ENCODE measurements at regions not wholly inside any gene's neighbourhood (a gene's known extent, or its start where the extent isn't known, plus 50 kb on each side); places are given as distances from the start of the nearest gene placed in this dataset.
"Not testable (repeated sequence)": the region's sequence is repeated elsewhere in the genome, so short reads cannot be mapped to it uniquely, and the experiment has no call there.

- TF ChIP-seq, protein P1, sequence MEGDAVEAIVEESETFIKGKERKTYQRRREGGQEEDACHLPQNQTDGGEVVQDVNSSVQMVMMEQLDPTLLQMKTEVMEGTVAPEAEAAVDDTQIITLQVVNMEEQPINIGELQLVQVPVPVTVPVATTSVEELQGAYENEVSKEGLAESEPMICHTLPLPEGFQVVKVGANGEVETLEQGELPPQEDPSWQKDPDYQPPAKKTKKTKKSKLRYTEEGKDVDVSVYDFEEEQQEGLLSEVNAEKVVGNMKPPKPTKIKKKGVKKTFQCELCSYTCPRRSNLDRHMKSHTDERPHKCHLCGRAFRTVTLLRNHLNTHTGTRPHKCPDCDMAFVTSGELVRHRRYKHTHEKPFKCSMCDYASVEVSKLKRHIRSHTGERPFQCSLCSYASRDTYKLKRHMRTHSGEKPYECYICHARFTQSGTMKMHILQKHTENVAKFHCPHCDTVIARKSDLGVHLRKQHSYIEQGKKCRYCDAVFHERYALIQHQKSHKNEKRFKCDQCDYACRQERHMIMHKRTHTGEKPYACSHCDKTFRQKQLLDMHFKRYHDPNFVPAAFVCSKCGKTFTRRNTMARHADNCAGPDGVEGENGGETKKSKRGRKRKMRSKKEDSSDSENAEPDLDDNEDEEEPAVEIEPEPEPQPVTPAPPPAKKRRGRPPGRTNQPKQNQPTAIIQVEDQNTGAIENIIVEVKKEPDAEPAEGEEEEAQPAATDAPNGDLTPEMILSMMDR (IDR thresholded peaks at IDR 0.05) = not testable (repeated sequence)
- TF ChIP-seq EP300 (IDR thresholded peaks at IDR 0.05; ENCODE audit: low read depth) = not testable (repeated sequence)
Observed at GRCh38 chr2:87524619-87525188, 223.2 kb upstream of the PLGLB2 start.
